GM12891 (cell line): ENCODE measurements at regions not wholly inside any gene's neighbourhood (a gene's known extent, or its start where the extent isn't known, plus 50 kb on each side); places are given as distances from the start of the nearest gene placed in this dataset.

Experiments used
- PAX5 ChIP-seq: IDR thresholded peaks from 2 replicates; pipeline ENCODE4 v1.6.1; 2011; ENCODE audit warnings: low read length, moderate library complexity, mild to moderate bottlenecking; ENCODE audit not compliant: insufficient read depth, severe bottlenecking
- POLR2A ChIP-seq: IDR thresholded peaks from 2 replicates; pipeline ENCODE4 v1.6.1; 2011; ENCODE audit warnings: low read depth, low read length, control low read depth
- POLR2AphosphoS5 ChIP-seq: IDR thresholded peaks from 2 replicates; pipeline ENCODE4 v1.6.1; 2011; ENCODE audit warnings: low read depth, low read length, control low read depth
- TAF1 ChIP-seq: IDR thresholded peaks from 2 replicates; pipeline ENCODE4 v1.6.1; 2011; ENCODE audit warnings: low read depth, low read length, control low read depth

DNA sequence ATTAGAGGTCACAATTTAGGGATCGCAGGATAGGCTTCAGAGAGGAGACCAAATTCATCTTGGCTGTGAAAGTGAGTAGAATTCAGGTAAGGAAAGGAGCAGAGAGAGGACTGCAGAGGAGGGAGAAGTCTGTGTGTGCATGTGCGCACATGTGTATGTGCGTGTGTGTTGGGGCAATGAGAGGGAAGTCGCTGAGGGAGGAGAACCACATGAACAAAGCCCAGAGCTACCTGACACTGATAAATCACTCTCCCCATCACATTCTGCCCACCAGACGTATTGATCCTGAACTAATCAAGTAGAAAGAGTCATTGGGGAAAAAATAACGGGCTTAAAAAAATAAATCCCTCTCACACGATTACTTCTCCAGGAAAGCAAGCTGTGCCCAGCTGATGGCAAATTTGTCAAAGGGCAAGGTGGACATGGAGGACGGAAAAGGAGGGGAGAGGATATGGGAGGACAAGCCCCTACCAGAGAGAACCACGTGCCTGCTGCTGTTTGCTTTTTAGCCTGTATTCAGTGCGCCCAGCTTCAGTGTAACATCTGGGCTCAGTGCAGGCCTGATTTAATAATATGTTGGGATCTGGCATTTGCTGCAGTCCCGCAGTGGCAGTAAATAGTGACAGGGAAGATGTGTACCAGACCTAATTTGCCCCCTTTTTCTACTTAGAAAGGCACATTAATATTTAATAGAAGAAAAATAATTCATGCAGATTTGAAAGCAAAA, 307.5 kb downstream of the C1D start:
- TF ChIP-seq POLR2A (no peak), PAX5 (no peak), TAF1 (no peak), POLR2AphosphoS5 (no peak)
